Suprapubic skin (tissue), 4 donors: ENCODE measurements at regions not wholly inside any gene's neighbourhood (a gene's known extent, or its start where the extent isn't known, plus 50 kb on each side); places are given as distances from the start of the nearest gene placed in this dataset.

ENCODE experiments used
- CTCF ChIP-seq, 2 donors: fragments of 200-600 bp in 1 of 2; fragments of 450-650 bp in 1 of 2; sonication (generic) in 1 of 2; IDR thresholded peaks; one replicate each; pipeline ENCODE4 v1.5.1; 2016 to 2019; ENCODE audit warnings: antibody characterized with exemption in 2 of 2, mild to moderate bottlenecking in 1 of 2, moderate library complexity in 1 of 2
- EP300 ChIP-seq: sonication (generic); formaldehyde crosslinking; IDR thresholded peaks from one replicate; pipeline ENCODE4 v1.6.1; 2017; ENCODE audit warnings: antibody characterized with exemption
- POLR2AphosphoS5 ChIP-seq, 3 donors: sonication (generic); formaldehyde crosslinking; IDR thresholded peaks; one replicate each; pipeline ENCODE4 v1.6.1; 2017; ENCODE audit warnings: antibody characterized with exemption in 3 of 3

- TF ChIP-seq CTCF (IDR thresholded peaks at IDR 0.05) (no peak), POLR2AphosphoS5 (IDR thresholded peaks at IDR 0.05) (no peak), EP300 (no peak)
Measured at GRCh38 chr1:187630653-187631380, 802.1 kb downstream of the PLA2G4A start.
